Adrenal gland (tissue), 9 donors: ENCODE measurements at regions not wholly inside any gene's neighbourhood (a gene's known extent, or its start where the extent isn't known, plus 50 kb on each side); places are given as distances from the start of the nearest gene placed in this dataset.

Experiments used
- DNase-seq, 7 donors: peaks; one replicate each; pipeline ENCODE4 v3.0.0-alpha.2; 2019 to 2020
- H3K27ac ChIP-seq, 5 donors: fragments of 200-600 bp; sonication (generic) in 4 of 5; 1 replicate in 3 of 5; 2 replicates in 2 of 5; pipeline versions ENCODE4 v1.5.1 to v1.8.0; 2016 to 2020; ENCODE audit warnings: mild to moderate bottlenecking in 1 of 5
- H3K27me3 ChIP-seq: fragments of 200-600 bp; 2 replicates; pipeline ENCODE4 v1.8.0; 2021
- H3K36me3 ChIP-seq, 2 donors: fragments of 200-600 bp; replicated peaks in 1 of 2; 1 replicate in 1 of 2; 2 replicates in 1 of 2; pipeline versions ENCODE4 v1.5.1 to v1.8.0; 2018 to 2022
- H3K4me1 ChIP-seq, 2 donors: fragments of 200-600 bp; replicated peaks in 1 of 2; 1 replicate in 1 of 2; 2 replicates in 1 of 2; pipeline versions ENCODE4 v1.5.1 to v1.8.0; 2018 to 2021
- H3K4me3 ChIP-seq, 4 donors: fragments of 200-600 bp; sonication (generic) in 3 of 4; one replicate each; pipeline ENCODE4 v1.5.1; 2016 to 2018
- H3K9me3 ChIP-seq, 3 donors: fragments of 200-600 bp; sonication (generic) in 1 of 3; replicated peaks in 1 of 3; 1 replicate in 2 of 3; 2 replicates in 1 of 3; pipeline versions ENCODE4 v1.5.1 to v1.8.0; 2016 to 2021
- CTCF ChIP-seq, 6 experiments: fragments of 450-650 bp in 4 of 6; fragments of 200-600 bp in 2 of 6; sonication (generic) in 1 of 6; IDR thresholded peaks; 1 replicate in 5 of 6; 2 replicates in 1 of 6; pipeline versions ENCODE4 v1.5.1 to v1.8.0; 2016 to 2021; ENCODE audit warnings: antibody characterized with exemption in 6 of 6, mild to moderate bottlenecking in 2 of 6, moderate library complexity in 1 of 6
- POLR2A ChIP-seq, 2 donors: fragments of 450-650 bp; IDR thresholded peaks; one replicate each; pipeline ENCODE4 v1.6.1; 2017; ENCODE audit warnings: antibody characterized with exemption in 2 of 2, mild to moderate bottlenecking in 2 of 2, moderate library complexity in 1 of 2
- WGBS, 4 donors: extraction: QIAGEN DNeasy Blood & Tissue Kit in 2 of 4; methylation state at CpG; one replicate each; pipeline versions ENCODE4 v1.1.5 to v1.1.7; 2013 to 2017; 5-methylcytosine and 5-hydroxymethylcytosine counted together
- intact Hi-C, 2 donors: fragments of 100-400 bp; cut with DNase I; formaldehyde crosslinking; loops; one replicate each; pipeline versions ENCODE4 v1.14.1 to v1.15.0; 2022 to 2023
- donor health status: healthy with polysubstance abuse.
- donor health status: Bipolar disorder and iron deficiency.
- donor health status: DM: yes; HTN: yes; CAD: no.
- donor health status: DM: no; HTN: no; CAD: no.
- donor health status: DM: no; HTN: no; CAD: no.

- intact Hi-C loops: loop anchor here in 1 of 2 donors (10.0 kb wide), 1 partner anchor 92 kb away; no protein-coding TSS in a partner anchor
- WGBS, 4 donors: 91 to 95% (median 94%) methylated on average over 6 of the region's 6 CpGs
Measured at GRCh38 chr18:26652501-26652900, 104.1 kb upstream of the KCTD1 start.

GRCh38 chr18:26650310-26651268, 102.2 kb upstream of the KCTD1 start:
- DNase-seq: peak in 2 of 7 donors; percentile 27 to 33
- intact Hi-C loops: loop anchor here in 1 of 2 donors (10.0 kb wide), 1 partner anchor 94 kb away; no protein-coding TSS in a partner anchor
- Histone ChIP-seq H3K27ac (peak overlapping the region; percentile 35 to 85 (median 76)), H3K27me3 (no peaks in the 10 kb centered on the region), H3K4me3 (peak overlapping the region in 1 of 4 donors; percentile 40), H3K9me3 (no peaks in the 10 kb centered on the region), H3K36me3 (no peaks in the 10 kb centered on the region), H3K4me1 (peaks cover 0 to 29% of the 10 kb centered on the region in 2 donors)
- WGBS, 4 donors: 15 to 30% (median 25%) methylated on average over 6 of the region's 6 CpGs
- TF ChIP-seq POLR2A (IDR thresholded peaks at IDR 0.05) (peak in 1 of 2 donors; percentile 51), CTCF (IDR thresholded peaks at IDR 0.05) (no peak)

More at GRCh38 chr18:26652501-26652900, 104.1 kb upstream of the KCTD1 start:
- TF ChIP-seq CTCF (IDR thresholded peaks at IDR 0.05) (no peak), POLR2A (IDR thresholded peaks at IDR 0.05) (no peak)
- peaks cover 0 to 30% of the 10 kb centered on the region in 2 donors for H3K4me1 ChIP-seq
- no peaks in the 10 kb centered on the region for H3K27me3 ChIP-seq
- no peaks in the 10 kb centered on the region for H3K36me3 ChIP-seq
- no peak overlapping the region for H3K27ac ChIP-seq
- H3K9me3 ChIP-seq: no peaks in the 10 kb centered on the region
- no peak overlapping the region for H3K4me3 ChIP-seq
- DNase-seq: no peak

- Histone ChIP-seq H3K27me3 (no peaks in the 10 kb centered on the region), H3K27ac (no peak overlapping the region), H3K4me3 (no peak overlapping the region), H3K9me3 (no peaks in the 10 kb centered on the region), H3K4me1 (peaks cover 0 to 15% of the 10 kb centered on the region in 2 donors), H3K36me3 (no peaks in the 10 kb centered on the region)
- no peak for DNase-seq
- TF ChIP-seq POLR2A (IDR thresholded peaks at IDR 0.05) (no peak), CTCF (IDR thresholded peaks at IDR 0.05) (no peak)
- WGBS, 4 donors: 68 to 80% (median 75%) methylated on average over 6 of the region's 6 CpGs
- intact Hi-C loops: loop anchor here (10.0 kb wide), 1 partner anchor 244 kb away; no protein-coding TSS in a partner anchor
Measured at GRCh38 chr18:26649193-26649543, 100.8 kb upstream of the KCTD1 start.

- Histone ChIP-seq H3K4me3 (no peak overlapping the region), H3K9me3 (no peaks in the 10 kb centered on the region), H3K27ac (no peak overlapping the region), H3K36me3 (no peaks in the 10 kb centered on the region), H3K4me1 (peaks cover 0 to 14% of the 10 kb centered on the region in 2 donors), H3K27me3 (no peaks in the 10 kb centered on the region)
- 88 to 94% (median 90%) methylated on average over 6 of the region's 6 CpGs for WGBS, 4 donors
- TF ChIP-seq CTCF (IDR thresholded peaks at IDR 0.05) (no peak), POLR2A (IDR thresholded peaks at IDR 0.05) (no peak)
- intact Hi-C loops: loop anchor here (10.0 kb wide), 1 partner anchor 244 kb away; no protein-coding TSS in a partner anchor
- no peak for DNase-seq
Measured at GRCh38 chr18:26648509-26649192, 100.3 kb upstream of the KCTD1 start.
